ENCODE measurements at regions not wholly inside any gene's neighbourhood (a gene's known extent, or its start where the extent isn't known, plus 50 kb on each side); places are given as distances from the start of the nearest gene placed in this dataset.

DNA sequence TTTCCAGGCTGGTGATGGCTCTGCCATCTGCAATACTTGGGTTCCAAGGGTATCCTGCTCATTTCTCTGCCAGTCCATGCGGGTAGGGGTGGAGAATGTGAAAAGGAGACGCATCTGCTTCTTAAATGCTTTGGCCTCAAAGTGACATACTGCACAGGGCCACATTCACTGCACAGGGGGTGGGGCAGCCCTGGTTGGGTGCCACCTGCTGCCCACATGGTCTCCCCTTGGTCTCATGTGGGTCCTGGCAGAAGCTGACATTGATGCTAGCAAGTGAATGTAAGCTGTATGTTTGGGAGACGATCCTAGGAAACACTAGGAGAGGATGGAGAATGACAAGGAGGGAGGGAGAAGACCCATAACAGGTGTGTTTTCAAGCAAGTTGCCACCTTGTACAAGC, 140.9 kb downstream of the EDN3 start:
- TF ChIP-seq, protein P1, sequence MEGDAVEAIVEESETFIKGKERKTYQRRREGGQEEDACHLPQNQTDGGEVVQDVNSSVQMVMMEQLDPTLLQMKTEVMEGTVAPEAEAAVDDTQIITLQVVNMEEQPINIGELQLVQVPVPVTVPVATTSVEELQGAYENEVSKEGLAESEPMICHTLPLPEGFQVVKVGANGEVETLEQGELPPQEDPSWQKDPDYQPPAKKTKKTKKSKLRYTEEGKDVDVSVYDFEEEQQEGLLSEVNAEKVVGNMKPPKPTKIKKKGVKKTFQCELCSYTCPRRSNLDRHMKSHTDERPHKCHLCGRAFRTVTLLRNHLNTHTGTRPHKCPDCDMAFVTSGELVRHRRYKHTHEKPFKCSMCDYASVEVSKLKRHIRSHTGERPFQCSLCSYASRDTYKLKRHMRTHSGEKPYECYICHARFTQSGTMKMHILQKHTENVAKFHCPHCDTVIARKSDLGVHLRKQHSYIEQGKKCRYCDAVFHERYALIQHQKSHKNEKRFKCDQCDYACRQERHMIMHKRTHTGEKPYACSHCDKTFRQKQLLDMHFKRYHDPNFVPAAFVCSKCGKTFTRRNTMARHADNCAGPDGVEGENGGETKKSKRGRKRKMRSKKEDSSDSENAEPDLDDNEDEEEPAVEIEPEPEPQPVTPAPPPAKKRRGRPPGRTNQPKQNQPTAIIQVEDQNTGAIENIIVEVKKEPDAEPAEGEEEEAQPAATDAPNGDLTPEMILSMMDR (IDR thresholded peaks at IDR 0.05), result no peak
- TF ChIP-seq POLR2A (IDR thresholded peaks at IDR 0.05), result no peak

All from transverse colon (tissue), 3 donors.